A549 (cell line): ENCODE measurements at regions not wholly inside any gene's neighbourhood (a gene's known extent, or its start where the extent isn't known, plus 50 kb on each side); places are given as distances from the start of the nearest gene placed in this dataset.

Source experiments
- ATAC-seq, 2 experiments: fragments of 200-7000 bp in 1 of 2; fragments of >200 bp in 1 of 2; cut with Nextera tagmentation in 1 of 2; cut with Tn5 transposase in 1 of 2; 3 replicates each; pipeline versions ENCODE4 v1.8.0 to v1.9.1; 2018 to 2020; ENCODE audit warnings: mild to moderate bottlenecking in 1 of 2, moderate library complexity in 1 of 2
- CTCF ChIA-PET: fragments of 300-600 bp; sonication (Branson Sonifier 250); formaldehyde crosslinking; extraction: SDS; loops from one replicate; lab custom pipeline; 2021; ENCODE audit warnings: antibody characterized with exemption, inconsistent platforms; lab: Yijun Ruan, JAX
- POLR2A ChIA-PET: fragments of 350-600 bp; formaldehyde crosslinking; extraction: SDS; loops from one replicate; lab custom pipeline; 2021; ENCODE audit warnings: antibody characterized with exemption, inconsistent platforms; lab: Yijun Ruan, JAX
- DNase-seq, 2 experiments: peaks; one replicate each; pipeline versions ENCODE4 v3.0.0 to v3.0.0-alpha.2; 2011 to 2016; ENCODE audit warnings: low read depth in 1 of 2, low spot score in 1 of 2
- FAIRE-seq: peaks from 2 replicates; lab custom pipeline; 2011; peaks lifted over from hg19 to GRCh38; lab: Jason Lieb, UNC
- H3K27ac ChIP-seq, 2 experiments: fragments of >200 bp; sonication (Bioruptor Twin); formaldehyde crosslinking; 3 replicates each; pipeline ENCODE4 v1.5.1; 2016 to 2017
- H3K4me1 ChIP-seq: fragments of >200 bp; sonication (Bioruptor Twin); formaldehyde crosslinking; 3 replicates; pipeline ENCODE4 v1.6.1; 2016
- H3K4me2 ChIP-seq: fragments of >200 bp; sonication (Bioruptor Twin); formaldehyde crosslinking; 3 replicates; pipeline ENCODE4 v1.6.1; 2016
- H3K4me3 ChIP-seq: fragments of >200 bp; sonication (Bioruptor Twin); formaldehyde crosslinking; 3 replicates; pipeline ENCODE4 v1.5.1; 2016
- H3K9me3 ChIP-seq: fragments of >200 bp; sonication (Bioruptor Twin); formaldehyde crosslinking; 3 replicates; pipeline ENCODE4 v1.6.1; 2016
- ATOH8 ChIP-seq: fragments of 250-450 bp; sonication (Bioruptor Pico); IDR thresholded peaks from 2 replicates; pipeline ENCODE4 v1.5.0; 2020; ENCODE audit warnings: low read depth, mild to moderate bottlenecking, moderate library complexity
- CBX8 ChIP-seq: fragments of 200-600 bp; sonication (generic); IDR thresholded peaks from 2 replicates; pipeline ENCODE4 v1.6.1; 2016
- CEBPB ChIP-seq, 2 experiments: fragments of >200 bp in 1 of 2; sonication (Bioruptor Twin) in 1 of 2; formaldehyde crosslinking in 1 of 2; IDR thresholded peaks; 2 replicates each; pipeline ENCODE4 v1.6.1; 2012 to 2016
- CHD4 ChIP-seq: fragments of 200-600 bp; sonication (generic); IDR thresholded peaks from 2 replicates; pipeline ENCODE4 v1.6.1; 2016; ENCODE audit warnings: antibody characterized with exemption, mild to moderate bottlenecking, borderline replicate concordance
- CTCF ChIP-seq: fragments of >200 bp; sonication (Bioruptor Twin); formaldehyde crosslinking; IDR thresholded peaks from 3 replicates; pipeline ENCODE4 v1.5.1; 2016
- ELK1 ChIP-seq: fragments of 150-350 bp; IDR thresholded peaks from 2 replicates; pipeline ENCODE4 v1.6.1; 2014; ENCODE audit warnings: low read depth, mild to moderate bottlenecking, low read length
- FOXS1 ChIP-seq: fragments of 250-450 bp; sonication (Bioruptor Pico); IDR thresholded peaks from 2 replicates; pipeline ENCODE4 v1.5.0; 2020; ENCODE audit warnings: mild to moderate bottlenecking, moderate library complexity
- HDAC2 ChIP-seq: fragments of 200-600 bp; sonication (generic); IDR thresholded peaks from 2 replicates; pipeline ENCODE4 v1.6.1; 2016
- HOXA7 ChIP-seq: fragments of 250-450 bp; sonication (Bioruptor Pico); IDR thresholded peaks from 2 replicates; pipeline ENCODE4 v1.5.0; 2020; ENCODE audit warnings: mild to moderate bottlenecking, moderate library complexity
- KDM1A ChIP-seq: fragments of 200-600 bp; sonication (generic); IDR thresholded peaks from 2 replicates; pipeline ENCODE4 v1.6.1; 2016; ENCODE audit warnings: low read depth, mild to moderate bottlenecking
- MAFK ChIP-seq: fragments of 450-650 bp; IDR thresholded peaks from 2 replicates; pipeline ENCODE4 v1.6.1; 2014; ENCODE audit not compliant: partially characterized antibody
- MAZ ChIP-seq: fragments of 150-350 bp; IDR thresholded peaks from 2 replicates; pipeline ENCODE4 v1.6.1; 2014; ENCODE audit warnings: antibody characterized with exemption, low read depth, low read length, borderline replicate concordance
- NFE2L2 ChIP-seq: fragments of 150-350 bp; conservative IDR thresholded peaks from 2 replicates; pipeline ENCODE4 v1.6.1; 2014; ENCODE audit warnings: low read length
- NPAS2 ChIP-seq: fragments of 250-450 bp; sonication (Bioruptor Pico); IDR thresholded peaks from 2 replicates; pipeline ENCODE4 v1.8.0; 2022; ENCODE audit warnings: mild to moderate bottlenecking, moderate library complexity, borderline replicate concordance
- NR3C1 ChIP-seq: fragments of >200 bp; sonication (Bioruptor Twin); formaldehyde crosslinking; IDR thresholded peaks from 3 replicates; pipeline ENCODE4 v1.6.1; 2017
- PHF8 ChIP-seq: fragments of 200-600 bp; sonication (generic); IDR thresholded peaks from 2 replicates; pipeline ENCODE4 v1.6.1; 2016; ENCODE audit warnings: low read depth, mild to moderate bottlenecking, antibody characterized with exemption, moderate library complexity, borderline replicate concordance
- RAD21 ChIP-seq, 2 experiments: fragments of >200 bp in 1 of 2; sonication (Bioruptor Twin) in 1 of 2; formaldehyde crosslinking in 1 of 2; IDR thresholded peaks in 1 of 2; conservative IDR thresholded peaks in 1 of 2; 2 replicates in 1 of 2; 3 replicates in 1 of 2; pipeline ENCODE4 v1.6.1; 2012 to 2018; ENCODE audit warnings: inconsistent platforms in 1 of 2
- SMC3 ChIP-seq: fragments of >200 bp; sonication (Bioruptor Twin); formaldehyde crosslinking; IDR thresholded peaks from 3 replicates; pipeline ENCODE4 v1.6.1; 2018; ENCODE audit warnings: inconsistent platforms
- SREBF2 ChIP-seq: fragments of 450-650 bp; IDR thresholded peaks from 2 replicates; pipeline ENCODE4 v1.6.1; 2014; ENCODE audit warnings: mild to moderate bottlenecking, moderate library complexity
- USF2 ChIP-seq: fragments of 450-650 bp; IDR thresholded peaks from 2 replicates; pipeline ENCODE4 v1.6.1; 2014; ENCODE audit warnings: antibody characterized with exemption
- ZFP36 ChIP-seq: fragments of 450-650 bp; IDR thresholded peaks from 2 replicates; pipeline ENCODE4 v1.6.1; 2014; ENCODE audit warnings: borderline replicate concordance; ENCODE audit not compliant: partially characterized antibody
- ZNF302 ChIP-seq: fragments of 250-450 bp; sonication (Bioruptor Pico); IDR thresholded peaks from 2 replicates; pipeline ENCODE4 v1.9.0; 2021; ENCODE audit warnings: inconsistent platforms, mild to moderate bottlenecking, moderate library complexity
- WGBS: methylation state at CpG from one replicate; pipeline ENCODE4 v1.1.6; 2017; ENCODE audit errors: missing lambda C conversion rate; 5-methylcytosine and 5-hydroxymethylcytosine counted together

- no peak overlapping the region for H3K4me2 ChIP-seq
- TF ChIP-seq NFE2L2 (no peak), ZFP36 (no peak), ATOH8 (CRISPR knock-in tag) (no peak), CHD4 (no peak), ZNF302 (no peak), FOXS1 (no peak), ELK1 (no peak), KDM1A (no peak), HDAC2 (no peak), SMC3 (no peak), USF2 (no peak), CTCF (no peak), CBX8 (no peak), SREBF2 (no peak), MAFK (no peak), NPAS2 (CRISPR knock-in tag) (no peak)
- ChIA-PET POLR2A (no interaction called here), CTCF (interaction anchor here (1.9 to 2.5 kb wide), 2 partner anchors 9 to 16 kb away, joined by 5 to 8 read pairs; no protein-coding TSS in a partner anchor)
- no peaks in the 10 kb centered on the region for H3K4me1 ChIP-seq
- FAIRE-seq: no peak
- no peak overlapping the region for H3K27ac ChIP-seq
- no peak overlapping the region for H3K4me3 ChIP-seq
- no peaks in the 10 kb centered on the region for H3K9me3 ChIP-seq
- ATAC-seq: no peak
- WGBS: 26% methylated on average over 11 of the region's 11 CpGs
- DNase-seq: no peak
Measured at GRCh38 chr7:142313528-142313927, 55.7 kb upstream of the PRSS58 start.

GRCh38 chr7:142311876-142312275, 54.0 kb upstream of the PRSS58 start:
- H3K4me3 ChIP-seq: no peak overlapping the region
- FAIRE-seq: no peak
- 13% methylated on average over 3 of the region's 3 CpGs for WGBS

More at GRCh38 chr7:142311876-142312275, 54.0 kb upstream of the PRSS58 start:
- no peaks in the 10 kb centered on the region for H3K4me1 ChIP-seq
- no peaks in the 10 kb centered on the region for H3K9me3 ChIP-seq
- ChIA-PET CTCF (interaction anchor here (0.7 to 0.9 kb wide), 2 partner anchors 9 to 11 kb away, joined by 3 read pairs; no protein-coding TSS in a partner anchor), POLR2A (no interaction called here)
- DNase-seq: no peak
- H3K27ac ChIP-seq: no peak overlapping the region
- H3K4me2 ChIP-seq: no peak overlapping the region
- no peak for TF ChIP-seq MAZ
- TF ChIP-seq CEBPB (IDR thresholded peaks at IDR 0.05): no peak
- no peak for TF ChIP-seq NR3C1
- TF ChIP-seq CTCF: no peak
- no peak for TF ChIP-seq PHF8
- no peak for TF ChIP-seq HOXA7 (CRISPR knock-in tag)
- TF ChIP-seq RAD21 (conservative IDR thresholded peaks at IDR 0.05 in 1 of 2, IDR thresholded peaks at IDR 0.05 in 1 of 2): no peak
- TF ChIP-seq, all 56 proteins: peak for 0
- no peak for ATAC-seq
